ENCODE measurements at regions not wholly inside any gene's neighbourhood (a gene's known extent, or its start where the extent isn't known, plus 50 kb on each side); places are given as distances from the start of the nearest gene placed in this dataset.

DNA sequence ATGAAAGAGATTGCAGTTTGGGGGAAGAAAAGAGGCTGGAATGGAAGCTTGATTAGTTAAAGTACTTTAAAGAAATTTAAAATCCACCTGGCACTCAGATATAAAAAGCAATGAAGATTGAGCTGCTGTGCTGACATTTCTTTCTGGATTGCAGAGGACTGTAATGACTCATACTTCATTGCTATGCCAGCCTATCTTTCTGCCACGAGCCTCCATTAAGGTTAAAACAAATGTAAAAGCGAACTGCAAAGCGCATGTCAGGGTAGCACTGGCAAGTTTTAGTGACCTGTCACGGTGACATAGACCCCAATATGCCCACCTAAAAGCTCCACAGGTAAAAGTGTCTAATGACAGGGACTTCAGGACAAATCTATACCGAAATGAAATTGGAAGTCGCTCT, 449.6 kb downstream of the C6orf118 start:
- intact Hi-C loops (cut with DNase I) = no loop called here

DNA sequence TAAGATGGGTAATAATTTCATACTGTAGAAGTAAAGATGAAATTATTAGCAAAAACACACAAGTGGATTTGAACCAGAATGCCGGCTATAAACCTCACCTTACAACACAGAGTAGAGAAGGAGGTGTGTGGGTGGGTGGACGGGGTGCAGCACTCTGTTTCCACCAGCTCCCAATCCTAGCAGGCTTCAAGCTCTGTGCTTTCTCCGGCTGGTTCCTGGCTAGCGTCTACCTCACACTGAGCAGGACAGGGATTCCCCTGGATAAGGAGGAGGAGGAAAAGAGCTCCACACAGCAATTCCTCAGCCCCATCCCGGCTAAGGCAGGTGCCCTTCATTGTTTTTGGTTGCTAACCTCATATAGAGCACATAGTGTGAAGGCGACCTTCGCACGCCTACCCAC, 453.3 kb downstream of the C6orf118 start:
- peak in 2 of 10 donors; percentile 35 to 73 for DNase-seq
- intact Hi-C loops (cut with DNase I) = no loop called here

More for the DNA sequence above, 449.6 kb downstream of the C6orf118 start:
- no peak for DNase-seq

DNA sequence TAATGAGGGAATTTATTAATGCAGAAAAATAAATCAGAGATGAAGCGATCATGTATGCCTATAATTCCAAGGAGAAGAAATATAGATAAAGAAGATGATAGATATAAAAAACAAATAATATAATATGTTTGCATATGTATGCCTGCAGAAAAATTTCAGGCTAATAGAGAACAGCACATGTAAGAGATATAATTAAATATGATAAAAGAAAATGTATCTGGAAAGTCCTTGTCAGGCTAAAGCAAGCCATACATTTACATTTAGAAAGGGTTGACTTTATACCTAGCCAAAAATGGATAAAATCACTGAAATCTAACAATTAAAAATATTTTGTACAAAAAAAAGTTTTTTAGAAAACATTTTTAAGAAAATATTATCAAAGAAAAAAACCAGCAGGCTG, 454.1 kb downstream of the C6orf118 start:
- intact Hi-C loops (cut with DNase I) = no loop called here
- DNase-seq = no peak

DNA sequence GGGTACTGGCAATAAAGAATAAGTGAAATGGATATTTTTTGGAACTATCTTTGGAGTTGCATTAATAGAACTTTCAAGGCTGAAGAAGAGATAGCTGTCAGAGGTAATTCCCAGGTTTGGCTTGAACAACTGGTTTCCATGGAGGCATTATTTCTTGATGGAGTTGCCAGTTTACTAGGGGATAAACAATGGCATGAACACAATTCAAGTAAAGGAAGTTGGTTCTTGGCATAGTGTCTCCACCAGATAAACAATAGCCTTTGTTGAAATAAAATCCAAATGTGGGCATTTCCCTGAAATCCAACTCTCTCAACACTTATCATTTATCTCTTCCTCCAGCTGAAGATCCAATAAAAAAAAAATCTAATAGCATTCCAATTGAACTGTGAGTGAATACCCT, 454.9 kb downstream of the C6orf118 start:
- intact Hi-C loops (cut with DNase I) = no loop called here
- no peak for DNase-seq

DNA sequence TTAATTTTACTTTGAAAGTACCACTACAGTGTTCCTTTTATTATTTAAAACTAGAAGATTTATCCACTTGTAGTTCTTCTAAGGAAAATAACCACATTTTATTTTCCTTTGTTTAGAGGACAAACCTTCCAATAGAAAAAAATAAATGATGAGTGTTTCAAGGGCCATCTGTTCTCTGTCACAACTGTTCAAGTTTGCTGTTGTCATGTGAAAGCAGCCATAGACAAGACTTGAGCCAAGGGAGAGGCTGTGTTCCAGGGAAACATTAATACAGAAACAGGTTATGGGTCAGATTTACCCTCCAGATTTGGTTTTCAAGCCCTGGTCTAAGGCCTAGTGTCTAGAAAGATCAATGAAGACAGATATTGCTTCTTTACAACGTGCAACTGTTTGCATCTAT, 463.6 kb downstream of the C6orf118 start:
- no peak for DNase-seq
- intact Hi-C loops (cut with DNase I) = no loop called here

DNA sequence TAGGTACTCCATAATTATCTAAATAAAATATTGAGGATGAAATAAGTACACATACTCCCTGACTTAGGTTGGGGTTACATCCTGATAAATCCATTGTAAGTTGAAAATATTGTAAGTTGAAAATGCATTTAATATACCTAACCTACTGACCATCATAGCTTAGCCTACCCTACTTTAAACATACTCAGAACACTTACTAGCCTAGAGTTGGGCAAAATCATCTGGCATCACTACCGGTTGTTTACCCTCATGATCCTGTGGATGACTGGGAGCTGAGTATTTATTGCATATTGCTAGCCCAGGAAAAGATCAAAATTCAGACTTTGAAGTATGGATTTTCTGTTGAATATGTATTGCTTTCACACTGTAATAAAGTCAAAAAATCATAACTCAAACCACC, 467.3 kb downstream of the C6orf118 start:
- no peak for DNase-seq
- intact Hi-C loops (cut with DNase I) = no loop called here

DNA sequence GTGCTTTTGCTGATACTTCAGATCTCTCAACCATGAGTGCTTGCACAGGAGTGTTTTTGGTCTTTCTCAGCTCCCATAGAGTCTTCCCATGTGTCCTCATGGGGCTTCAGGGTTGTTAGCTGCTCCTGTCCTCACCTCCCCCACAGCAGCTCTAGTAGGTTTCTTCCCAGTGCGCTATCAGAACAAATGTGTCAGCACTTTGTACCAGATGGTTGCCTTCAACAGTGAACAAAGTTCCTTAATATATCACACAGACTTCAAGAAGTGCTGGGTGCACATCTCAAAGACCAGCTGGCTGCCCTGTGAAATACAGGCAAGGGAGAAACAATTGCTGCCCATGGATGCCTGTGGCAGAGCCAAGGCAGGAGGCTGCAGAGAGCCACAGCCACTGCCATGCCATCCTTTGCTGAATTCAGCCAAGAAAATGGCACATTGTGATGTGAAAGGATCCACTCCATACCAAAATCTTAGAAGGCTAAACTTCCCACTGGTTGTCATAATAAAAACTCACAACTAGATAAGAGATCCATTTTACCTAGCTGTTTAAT, 471.3 kb downstream of the C6orf118 start:
- DNase-seq = peak in 2 of 10 donors; percentile 62 to 63
- intact Hi-C loops (cut with DNase I) = no loop called here

DNA sequence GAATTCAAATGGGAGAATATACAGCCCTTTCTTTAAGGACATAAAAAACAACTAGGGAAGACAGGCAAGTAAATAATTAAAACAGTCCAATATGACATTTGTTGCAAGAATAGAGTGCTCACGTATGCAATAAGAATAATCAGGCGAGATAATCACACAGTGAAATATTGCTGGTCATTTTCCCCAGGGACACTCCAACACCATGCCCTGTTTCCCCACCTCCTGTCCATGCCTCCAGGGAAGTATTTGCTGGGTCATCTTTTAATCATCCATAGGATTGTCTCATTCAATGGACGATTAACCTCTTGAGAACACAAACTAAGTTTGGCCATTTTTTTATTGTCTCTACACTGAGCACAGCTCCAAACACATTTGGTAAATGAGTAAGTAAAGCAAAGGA, 472.9 kb downstream of the C6orf118 start:
- no peak for DNase-seq

DNA sequence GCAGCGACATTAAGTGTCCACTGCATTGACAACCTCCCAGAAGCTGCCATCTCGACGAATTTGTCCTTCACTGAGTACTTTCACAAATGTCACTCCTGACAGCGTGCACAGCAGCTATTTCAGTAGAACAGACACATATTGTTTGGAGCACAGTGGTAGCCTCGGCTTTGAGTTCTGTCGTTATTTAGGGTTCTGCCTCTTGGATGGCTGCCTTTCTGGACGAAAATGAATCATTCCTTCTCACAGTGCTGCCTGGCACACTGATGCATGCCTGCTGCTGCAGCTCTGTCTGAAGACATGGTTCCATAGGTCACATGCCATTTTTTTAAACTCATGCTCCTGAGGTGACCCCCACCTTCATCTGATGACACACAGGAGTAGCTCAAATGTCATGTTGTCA, 477.0 kb downstream of the C6orf118 start:
- DNase-seq = peak in 4 of 10 donors; percentile 5 to 73 (median 32)
- intact Hi-C loops (cut with DNase I) = no loop called here

More for the DNA sequence above, 472.9 kb downstream of the C6orf118 start:
- intact Hi-C loops (cut with DNase I) = no loop called here

DNA sequence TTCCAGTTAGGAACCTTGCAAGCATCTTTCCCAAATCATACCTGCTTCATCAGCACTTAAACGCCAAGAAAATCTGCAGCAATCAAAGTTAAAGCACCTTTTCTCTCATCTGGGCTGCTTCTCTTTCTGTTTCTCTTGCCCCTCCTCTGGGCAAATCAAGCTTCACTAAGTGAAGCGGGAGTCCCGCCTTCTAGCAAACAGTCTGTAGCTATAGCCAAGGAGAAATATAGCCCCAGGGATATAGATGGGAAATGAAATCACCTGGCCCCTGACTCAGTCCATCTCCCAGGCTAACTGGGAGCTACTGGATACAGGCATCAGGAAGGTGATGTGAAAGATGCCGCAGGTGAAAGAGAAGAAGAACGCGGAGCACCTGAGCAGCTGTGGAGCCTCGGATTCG, 481.9 kb downstream of the C6orf118 start:
- DNase-seq = no peak
- intact Hi-C loops (cut with DNase I) = loop anchor here (10.0 kb wide), 1 partner anchor 133 kb away; no protein-coding TSS in a partner anchor

DNA sequence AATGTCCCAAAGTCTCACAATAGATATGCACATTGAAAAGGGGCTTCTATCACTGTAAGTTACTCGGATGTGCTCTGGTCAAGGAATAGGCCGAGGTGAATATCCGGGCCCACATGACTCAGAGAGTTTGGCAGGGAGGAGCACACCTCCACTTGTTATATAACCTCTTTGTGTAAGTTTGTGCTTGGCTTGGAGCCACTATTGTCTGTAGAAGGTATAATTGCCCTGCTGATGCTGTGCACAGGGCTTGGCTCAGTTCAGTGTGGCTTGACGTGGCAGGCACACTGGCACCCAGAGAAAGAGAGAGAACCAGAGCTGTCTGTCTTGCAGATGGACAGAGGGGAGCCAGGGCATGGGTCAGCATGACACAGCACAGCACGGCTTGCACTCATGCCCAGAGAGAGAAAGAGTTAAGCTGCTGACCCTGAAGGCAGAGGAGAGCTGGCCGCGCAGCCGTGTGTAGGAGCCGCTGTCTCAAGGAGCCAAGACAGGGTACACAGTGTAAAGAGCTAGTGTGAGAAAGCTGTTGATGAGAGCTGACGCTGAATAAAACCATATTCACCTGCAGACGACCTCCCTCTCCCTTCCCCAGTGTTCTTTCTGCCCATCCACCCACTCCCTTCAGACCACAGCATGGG, 482.5 kb downstream of the C6orf118 start:
- DNase-seq = peak in 1 of 10 donors; percentile 6
- intact Hi-C loops (cut with DNase I) = loop anchor here (10.0 kb wide), 1 partner anchor 132 kb away; no protein-coding TSS in a partner anchor

DNA sequence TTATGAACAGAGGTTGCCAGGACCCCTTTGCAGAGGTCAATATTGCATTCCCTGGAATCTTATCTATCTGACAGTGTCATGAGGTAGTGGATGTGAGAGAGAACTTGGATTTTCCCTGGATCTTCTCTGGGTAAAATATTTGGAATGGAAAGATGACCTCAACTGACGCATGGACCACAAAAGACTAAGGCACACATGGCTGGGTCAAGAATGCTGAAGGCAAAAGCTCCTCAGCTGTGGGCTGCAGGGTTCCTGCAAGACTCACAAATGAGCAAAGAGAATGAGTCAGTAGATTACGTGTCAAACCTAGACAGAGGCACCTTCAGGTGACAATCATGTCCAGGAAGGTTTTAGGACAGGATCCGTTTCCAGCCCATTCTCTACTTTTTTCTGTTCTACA, 484.0 kb downstream of the C6orf118 start:
- DNase-seq = no peak
- intact Hi-C loops (cut with DNase I) = loop anchor here (10.0 kb wide), 1 partner anchor 131 kb away; no protein-coding TSS in a partner anchor

DNA sequence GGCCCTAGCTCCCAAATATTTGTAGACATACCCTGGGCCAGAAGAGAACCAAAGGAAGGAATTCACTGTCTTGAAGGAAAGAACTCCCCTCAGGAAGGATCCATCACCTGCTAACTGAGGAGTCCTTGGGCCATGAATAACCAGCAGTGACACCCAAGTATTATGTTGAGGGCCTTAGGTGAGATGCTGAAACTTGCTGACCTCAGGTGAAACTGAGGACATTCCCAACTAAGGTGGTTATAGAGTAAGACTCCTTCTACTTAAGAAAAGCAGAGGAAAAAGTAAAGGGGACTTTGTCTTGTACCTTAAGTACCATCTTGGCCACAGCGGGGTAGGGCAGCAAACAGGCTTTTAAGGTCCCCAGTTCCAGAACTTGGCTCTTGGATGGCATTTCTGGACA, 491.7 kb downstream of the C6orf118 start:
- intact Hi-C loops (cut with DNase I) = no loop called here
- DNase-seq = no peak

DNA sequence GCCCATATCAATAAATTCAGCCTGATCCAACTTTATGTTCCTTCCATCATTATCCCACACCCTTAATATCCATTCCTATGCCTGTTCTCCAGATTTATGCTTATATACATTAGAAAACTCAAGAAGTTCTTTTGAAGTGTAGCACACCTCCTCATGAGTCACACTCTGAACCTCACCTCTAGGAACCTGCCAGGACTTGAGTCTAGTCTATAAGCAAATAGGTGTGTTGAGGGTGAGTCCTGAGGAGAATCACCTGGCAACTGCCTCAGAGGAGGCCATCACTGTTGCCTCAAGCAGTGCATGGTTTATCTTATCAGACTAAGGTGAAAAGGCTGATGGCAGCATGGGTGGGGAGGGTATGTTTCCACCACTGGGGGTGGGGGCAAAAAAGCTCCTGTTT, 496.7 kb downstream of the C6orf118 start:
- DNase-seq = no peak
- intact Hi-C loops (cut with DNase I) = no loop called here

DNA sequence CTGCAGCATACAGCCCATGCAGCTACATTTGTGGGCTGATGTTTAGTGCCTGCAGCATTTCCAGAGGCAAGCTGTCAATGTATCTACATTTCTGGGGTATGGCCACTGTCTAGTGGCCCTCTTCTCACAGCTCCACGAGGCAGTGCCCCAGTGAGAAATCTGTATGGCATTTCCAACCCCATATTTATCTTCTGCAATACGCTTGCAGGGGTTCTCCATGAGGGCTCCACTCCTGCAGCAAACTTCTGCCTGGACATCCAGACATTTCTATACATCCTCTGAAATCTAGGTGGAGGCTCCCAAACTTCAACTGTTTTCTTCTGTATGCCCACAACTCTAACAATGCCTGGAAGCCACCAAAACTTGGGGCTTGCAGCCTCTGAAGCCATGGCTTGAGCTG, 502.3 kb downstream of the C6orf118 start:
- intact Hi-C loops (cut with DNase I) = no loop called here
- no peak for DNase-seq

DNA sequence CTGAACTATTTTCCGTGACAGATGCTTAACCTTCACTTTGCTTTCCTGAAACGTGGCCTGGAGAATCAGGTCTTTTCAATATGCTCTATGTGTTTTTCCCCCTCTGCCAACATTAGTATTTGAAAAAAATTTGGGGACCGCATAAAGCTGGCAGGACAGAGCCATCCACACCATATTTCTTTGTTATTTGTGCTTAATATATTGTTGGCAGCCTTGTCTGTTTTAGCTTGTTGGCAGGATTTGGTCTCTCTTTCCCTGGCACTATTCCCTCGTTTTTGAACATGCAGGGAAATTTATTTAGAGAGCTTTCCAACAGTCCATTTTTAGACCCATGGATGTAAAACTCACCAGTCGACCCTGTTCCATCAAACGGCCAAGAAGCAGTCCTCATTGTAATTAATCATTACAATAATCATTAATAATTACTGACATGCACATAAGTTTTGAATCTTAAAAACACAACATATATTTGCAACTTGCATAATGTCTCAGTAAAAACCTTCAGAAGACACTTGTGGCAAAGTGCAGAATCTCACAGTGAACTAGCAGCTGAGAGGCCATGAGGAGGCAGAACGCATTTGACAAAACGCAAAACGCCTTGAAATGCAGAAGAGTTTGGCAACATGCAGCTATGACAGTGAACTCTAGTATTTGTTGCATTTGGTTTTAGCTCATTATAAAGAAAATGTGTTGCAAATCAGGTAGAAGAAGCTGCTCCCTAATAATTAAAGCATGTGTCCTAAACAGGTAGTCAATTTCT, 514.2 kb downstream of the C6orf118 start:
- DNase-seq = no peak
- intact Hi-C loops (cut with DNase I) = no loop called here

DNA sequence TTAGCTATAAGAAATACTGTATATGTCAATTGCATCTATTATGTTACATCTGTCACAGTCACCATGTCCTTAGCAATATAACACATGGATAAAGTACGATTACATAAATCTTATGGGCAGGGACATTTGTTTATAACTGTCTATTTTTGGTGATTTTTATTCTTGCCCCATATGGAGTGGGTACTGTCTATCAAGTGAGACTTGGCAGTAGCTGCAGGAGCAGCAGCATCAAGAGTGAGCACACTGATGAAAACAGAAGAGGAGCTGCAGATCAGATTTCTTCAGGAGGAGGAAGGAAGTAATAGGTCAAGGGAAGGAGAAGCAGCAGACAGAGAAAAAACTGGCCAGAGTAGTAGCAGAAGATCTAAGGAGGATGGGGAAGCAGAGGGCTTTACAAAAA, 516.7 kb downstream of the C6orf118 start:
- DNase-seq = no peak
- intact Hi-C loops (cut with DNase I) = no loop called here

DNA sequence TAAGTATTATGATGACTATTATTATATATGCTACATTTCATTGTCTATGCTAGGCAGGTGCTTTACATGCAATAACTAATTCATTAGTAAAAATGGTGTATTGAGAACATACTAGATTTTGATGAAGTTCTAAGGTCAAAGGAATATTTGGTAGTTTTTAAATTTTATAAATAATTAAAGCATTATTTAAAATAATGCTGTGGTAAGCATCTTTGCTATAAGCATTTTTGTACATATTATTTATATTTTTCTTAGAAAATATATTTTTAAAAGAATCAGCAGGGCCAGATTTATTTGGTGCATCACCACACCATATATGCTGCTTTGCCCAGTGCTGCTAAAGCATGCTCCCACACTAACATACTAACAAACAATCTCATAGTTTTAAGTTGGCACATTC, 517.9 kb downstream of the C6orf118 start:
- intact Hi-C loops (cut with DNase I) = no loop called here
- no peak for DNase-seq

DNA sequence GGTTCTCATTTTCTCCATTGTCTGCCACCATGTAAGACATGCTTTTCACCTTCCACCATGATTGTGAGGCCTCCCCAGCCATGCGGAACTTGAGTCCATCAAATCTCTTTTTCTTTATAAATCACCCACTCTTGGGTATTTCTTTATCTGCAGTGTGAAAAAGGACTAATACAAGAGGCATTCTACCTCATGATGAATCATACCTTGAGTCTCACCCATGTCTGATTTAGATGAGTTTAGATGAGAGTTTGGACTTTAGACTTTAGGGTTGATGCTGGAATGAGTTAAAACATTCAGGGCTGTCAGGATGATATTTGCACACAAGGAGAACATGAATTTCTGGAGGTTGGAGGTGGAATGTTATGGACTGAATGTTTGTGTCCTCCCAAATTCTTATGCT, 545.6 kb downstream of the C6orf118 start:
- no peak for DNase-seq
- intact Hi-C loops (cut with DNase I) = no loop called here

DNA sequence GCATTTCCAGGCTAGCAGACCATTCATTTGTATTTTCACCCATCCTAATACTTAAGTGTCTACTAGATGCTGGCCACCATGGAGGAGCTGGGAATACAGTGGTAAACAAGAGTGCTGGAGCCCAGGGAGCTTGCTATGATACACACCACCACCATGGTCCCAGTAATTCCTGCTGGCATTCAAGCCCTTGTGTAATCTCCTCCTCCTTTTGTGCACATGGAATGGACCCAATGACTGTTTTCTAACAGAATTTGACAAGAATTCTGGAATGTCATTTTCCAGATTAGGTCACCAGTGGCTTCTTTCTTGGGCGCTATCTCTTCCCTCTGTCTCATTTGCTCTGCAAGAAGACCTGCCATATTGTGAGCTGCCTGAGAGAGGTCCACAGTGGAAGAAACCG, 552.0 kb downstream of the C6orf118 start:
- intact Hi-C loops (cut with DNase I) = no loop called here
- DNase-seq = no peak

DNA sequence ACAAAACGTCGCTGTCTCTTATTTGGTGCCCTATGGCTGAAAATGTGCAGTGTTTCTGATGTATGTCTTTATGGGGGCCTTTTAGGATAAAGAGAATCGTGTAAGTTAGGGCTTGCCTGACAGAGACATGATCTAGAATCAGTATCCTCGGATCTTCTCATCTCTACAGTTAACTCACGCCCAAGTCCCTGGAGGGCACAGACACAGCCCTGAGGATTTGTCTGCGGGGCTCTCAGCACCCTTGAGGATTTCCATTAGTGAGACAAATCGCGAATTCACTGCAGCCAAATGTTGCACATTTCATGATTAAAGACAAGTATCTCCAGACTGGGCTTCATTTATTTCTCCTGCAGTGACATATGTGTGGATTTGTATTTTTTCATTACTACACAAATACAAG, 552.7 kb downstream of the C6orf118 start:
- DNase-seq = no peak
- intact Hi-C loops (cut with DNase I) = no loop called here

DNA sequence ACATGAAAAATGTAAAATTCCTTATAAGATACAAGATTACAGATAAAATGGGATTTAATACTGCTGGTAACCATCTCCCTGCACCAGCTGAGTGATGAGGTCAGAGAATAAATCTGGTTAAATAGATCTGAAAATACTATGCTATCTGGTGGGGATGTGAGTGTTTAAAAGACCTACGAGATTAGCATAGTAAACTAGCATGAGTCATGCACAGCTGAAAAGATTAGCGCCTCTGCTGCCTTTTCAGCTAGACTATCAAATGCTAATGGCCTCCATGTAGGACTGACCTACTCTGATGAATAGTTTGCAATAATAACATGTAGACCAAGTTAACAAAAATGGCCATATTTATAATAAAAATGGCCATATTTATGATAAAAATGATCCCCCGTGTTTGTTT, 553.3 kb downstream of the C6orf118 start:
- no peak for DNase-seq
- intact Hi-C loops (cut with DNase I) = no loop called here

Measured in posterior cingulate gyrus (tissue), 11 donors.